Mesendoderm (in vitro differentiated cells): ENCODE measurements at regions not wholly inside any gene's neighbourhood (a gene's known extent, or its start where the extent isn't known, plus 50 kb on each side); places are given as distances from the start of the nearest gene placed in this dataset.

Experiments used
- DNase-seq: peaks from one replicate; pipeline ENCODE4 v3.0.0; 2013
- H2AK5ac ChIP-seq: 2 replicates; pipeline ENCODE4 v1.6.1; 2013; ENCODE audit warnings: low read length, inconsistent platforms
- H2BK120ac ChIP-seq: 2 replicates; pipeline ENCODE4 v1.6.1; 2013; ENCODE audit warnings: low read depth, mild to moderate bottlenecking, low read length, moderate library complexity, mixed read lengths
- H2BK15ac ChIP-seq: replicated peaks from 2 replicates; pipeline ENCODE4 v1.6.1; 2013; ENCODE audit warnings: low read depth, mild to moderate bottlenecking, moderate library complexity
- H2BK5ac ChIP-seq: 2 replicates; pipeline ENCODE4 v1.6.1; 2013; ENCODE audit warnings: low read length, inconsistent platforms
- H3K18ac ChIP-seq: 2 replicates; pipeline ENCODE4 v1.6.1; 2013; ENCODE audit warnings: mild to moderate bottlenecking, low read length, mixed read lengths
- H3K23ac ChIP-seq: one replicate; pipeline ENCODE4 v1.6.1; 2013; ENCODE audit warnings: low read length
- H3K27ac ChIP-seq: 2 replicates; pipeline ENCODE4 v1.5.1; 2013; ENCODE audit warnings: low read depth, mild to moderate bottlenecking, inconsistent platforms, low read length, moderate library complexity
- H3K27me3 ChIP-seq: 2 replicates; pipeline ENCODE4 v1.6.1; 2013; ENCODE audit warnings: low read length, control low read depth, mild to moderate bottlenecking, inconsistent platforms; ENCODE audit not compliant: insufficient read depth, poor library complexity
- H3K36me3 ChIP-seq: 2 replicates; pipeline ENCODE4 v1.6.1; 2013; ENCODE audit warnings: low read length, inconsistent platforms; ENCODE audit not compliant: control insufficient read depth, insufficient read depth
- H3K4ac ChIP-seq: one replicate; pipeline ENCODE4 v1.6.1; 2013; ENCODE audit warnings: low read depth, mild to moderate bottlenecking, low read length, moderate library complexity
- H3K4me1 ChIP-seq: 2 replicates; pipeline ENCODE4 v1.6.1; 2013; ENCODE audit warnings: low read depth, low read length, inconsistent platforms; ENCODE audit not compliant: control insufficient read depth
- H3K4me2 ChIP-seq: 2 replicates; pipeline ENCODE4 v1.6.1; 2013; ENCODE audit warnings: low read length
- H3K4me3 ChIP-seq: 2 replicates; pipeline ENCODE4 v1.5.1; 2013; ENCODE audit warnings: mild to moderate bottlenecking, low read length
- H3K56ac ChIP-seq: one replicate; pipeline ENCODE4 v1.6.1; 2013; ENCODE audit warnings: low read length
- H3K79me1 ChIP-seq: 2 replicates; pipeline ENCODE4 v1.6.1; 2013; ENCODE audit warnings: low read length, inconsistent platforms
- H3K79me2 ChIP-seq: 2 replicates; pipeline ENCODE4 v1.6.1; 2013; ENCODE audit warnings: mild to moderate bottlenecking, low read length; ENCODE audit not compliant: control insufficient read depth, insufficient read depth
- H3K9ac ChIP-seq: 2 replicates; pipeline ENCODE4 v1.6.1; 2013; ENCODE audit warnings: low read length, inconsistent platforms
- H4K5ac ChIP-seq: one replicate; pipeline ENCODE4 v1.6.1; 2013; ENCODE audit warnings: low read length
- H4K8ac ChIP-seq: one replicate; pipeline ENCODE4 v1.6.1; 2013; ENCODE audit warnings: low read depth, mild to moderate bottlenecking, control low read depth, low read length, moderate library complexity
- WGBS: extraction: QIAGEN DNeasy Blood & Tissue Kit; methylation state at CpG from one replicate; pipeline ENCODE4 v1.1.7; 2013; ENCODE audit warnings: low lambda C conversion rate, missing lambda C conversion rate; ENCODE audit not compliant: insufficient coverage; ENCODE audit errors: extremely low coverage; 5-methylcytosine and 5-hydroxymethylcytosine counted together

DNA sequence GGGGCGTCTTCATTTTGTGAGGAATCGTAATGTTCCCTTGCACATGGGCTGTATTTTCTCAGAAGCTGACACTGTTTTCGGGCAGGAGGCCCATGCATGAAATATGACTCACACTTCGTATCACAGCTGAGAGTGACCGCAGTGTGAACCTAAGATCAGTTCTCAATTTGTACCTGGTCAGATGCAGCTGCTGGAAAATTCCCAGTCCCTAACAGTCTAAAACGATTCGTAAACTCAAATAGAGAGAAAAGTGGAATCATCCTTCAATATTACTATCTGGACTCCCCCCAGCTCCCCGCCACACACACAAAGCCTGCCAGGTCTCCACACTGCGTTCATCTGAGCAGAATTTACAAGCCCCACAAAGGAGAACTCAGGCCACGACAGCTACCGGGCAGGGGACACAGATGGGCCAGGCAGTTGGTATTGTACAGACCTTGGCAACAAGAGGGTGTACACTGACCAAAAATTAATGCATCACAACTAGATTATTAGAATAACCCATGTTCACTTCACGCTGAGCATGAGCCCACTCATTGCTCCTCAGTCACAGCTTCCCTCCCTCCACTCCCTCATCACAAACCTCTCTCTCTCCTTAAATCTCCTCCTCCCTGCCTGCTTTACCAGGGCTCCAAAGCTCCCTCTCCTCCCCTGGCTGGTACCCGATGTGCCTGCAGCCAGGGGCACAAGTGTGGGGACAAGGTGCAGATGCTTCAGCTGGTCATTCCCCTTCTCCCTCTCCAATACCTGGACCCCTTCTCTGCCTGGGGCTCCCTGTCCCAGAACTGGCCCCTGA, 488.4 kb downstream of the PREX1 start:
- no peak overlapping the region for H2BK15ac ChIP-seq
- no peaks in the 10 kb centered on the region for H3K36me3 ChIP-seq
- DNase-seq, result no peak
- no peak overlapping the region for H3K4me2 ChIP-seq
- no peak overlapping the region for H2BK120ac ChIP-seq
- no peak overlapping the region for H3K27ac ChIP-seq
- H3K79me2 ChIP-seq, result no peaks in the 10 kb centered on the region
- H3K18ac ChIP-seq, result no peak overlapping the region
- no peak overlapping the region for H3K23ac ChIP-seq
- no peaks in the 10 kb centered on the region for H3K27me3 ChIP-seq
- H3K79me1 ChIP-seq, result no peaks in the 10 kb centered on the region
- no CpG with 5 or more reads among the region's 13 CpGs for WGBS
- no peak overlapping the region for H2AK5ac ChIP-seq
- no peak overlapping the region for H3K4me3 ChIP-seq
- no peak overlapping the region for H3K4ac ChIP-seq
- no peak overlapping the region for H2BK5ac ChIP-seq
- H4K5ac ChIP-seq, result no peak overlapping the region
- no peak overlapping the region for H3K56ac ChIP-seq
- no peak overlapping the region for H4K8ac ChIP-seq
- no peaks in the 10 kb centered on the region for H3K4me1 ChIP-seq
- no peak overlapping the region for H3K9ac ChIP-seq

- no peaks in the 10 kb centered on the region for H3K27me3 ChIP-seq
Observed at GRCh38 chr20:48338717-48339116, 489.1 kb downstream of the PREX1 start.

GRCh38 chr20:48336597-48336996, 491.2 kb downstream of the PREX1 start:
- Histone ChIP-seq H3K56ac (no peak overlapping the region), H4K5ac (no peak overlapping the region), H3K79me2 (no peaks in the 10 kb centered on the region), H2BK5ac (no peak overlapping the region), H4K8ac (no peak overlapping the region), H3K4ac (no peak overlapping the region), H3K23ac (no peak overlapping the region), H3K9ac (no peak overlapping the region), H2BK120ac (no peak overlapping the region), H3K27me3 (no peaks in the 10 kb centered on the region), H3K79me1 (no peaks in the 10 kb centered on the region), H3K4me2 (no peak overlapping the region), H2AK5ac (no peak overlapping the region), H3K4me1 (no peaks in the 10 kb centered on the region), H3K36me3 (no peaks in the 10 kb centered on the region), H2BK15ac (no peak overlapping the region), H3K27ac (no peak overlapping the region), H3K4me3 (no peak overlapping the region), H3K18ac (no peak overlapping the region)
- no CpG with 5 or more reads among the region's 6 CpGs for WGBS
- DNase-seq, result no peak

More at GRCh38 chr20:48338717-48339116, 489.1 kb downstream of the PREX1 start:
- Histone ChIP-seq H4K5ac (no peak overlapping the region), H2BK15ac (no peak overlapping the region), H3K4me1 (no peaks in the 10 kb centered on the region), H3K9ac (no peak overlapping the region), H3K4ac (no peak overlapping the region), H3K79me2 (no peaks in the 10 kb centered on the region), H4K8ac (no peak overlapping the region), H3K36me3 (no peaks in the 10 kb centered on the region), H3K23ac (no peak overlapping the region), H3K4me3 (no peak overlapping the region), H2BK120ac (no peak overlapping the region), H2BK5ac (no peak overlapping the region), H3K56ac (no peak overlapping the region), H2AK5ac (no peak overlapping the region), H3K27ac (no peak overlapping the region), H3K18ac (no peak overlapping the region), H3K4me2 (no peak overlapping the region), H3K79me1 (no peaks in the 10 kb centered on the region)
- WGBS, result no CpG with 5 or more reads among the region's 7 CpGs
- DNase-seq, result no peak

DNA sequence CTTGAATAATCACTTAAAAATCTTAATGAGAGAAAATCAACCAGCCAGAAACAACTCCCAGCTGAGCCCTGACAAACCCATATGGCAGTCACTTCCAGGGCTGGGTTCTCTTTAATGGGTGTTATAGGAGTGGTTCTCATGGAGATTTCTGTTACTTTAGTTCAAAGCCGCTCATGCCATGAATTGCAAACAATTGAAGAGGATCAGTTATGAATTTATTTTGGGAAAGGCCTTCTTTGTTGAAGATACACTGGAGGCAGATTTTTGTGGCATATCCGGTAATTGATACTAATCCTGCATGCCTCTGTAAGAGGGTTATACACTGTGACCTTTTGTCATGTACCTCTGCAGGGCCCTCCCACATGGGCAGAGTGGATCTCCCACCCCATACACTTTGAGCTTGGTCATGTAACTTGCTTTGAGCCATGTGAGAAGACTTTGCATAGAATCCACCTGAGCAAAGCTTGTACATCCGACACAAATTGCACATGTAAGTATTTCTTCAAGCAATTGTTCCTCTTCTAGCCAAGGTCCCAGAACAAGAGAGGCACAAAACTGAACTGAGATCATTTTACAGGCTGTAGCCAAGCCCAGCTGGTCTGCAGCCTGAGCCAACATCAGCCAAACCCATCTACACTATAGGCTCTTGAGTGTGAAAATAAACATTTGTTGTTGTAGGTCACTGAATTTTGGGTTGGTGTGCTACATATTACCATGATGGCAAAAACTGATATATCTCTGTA, 492.3 kb downstream of the PREX1 start:
- H3K4me3 ChIP-seq, result no peak overlapping the region
- H2BK5ac ChIP-seq, result no peak overlapping the region
- no peaks in the 10 kb centered on the region for H3K36me3 ChIP-seq
- H3K18ac ChIP-seq, result no peak overlapping the region
- H2BK120ac ChIP-seq, result no peak overlapping the region
- H3K23ac ChIP-seq, result no peak overlapping the region
- H4K5ac ChIP-seq, result no peak overlapping the region
- DNase-seq, result no peak
- H3K27me3 ChIP-seq, result no peaks in the 10 kb centered on the region
- no peak overlapping the region for H2BK15ac ChIP-seq
- H3K56ac ChIP-seq, result no peak overlapping the region
- H3K4ac ChIP-seq, result no peak overlapping the region
- no peak overlapping the region for H2AK5ac ChIP-seq
- no peaks in the 10 kb centered on the region for H3K79me2 ChIP-seq
- H3K27ac ChIP-seq, result no peak overlapping the region
- H3K79me1 ChIP-seq, result no peaks in the 10 kb centered on the region
- no peak overlapping the region for H4K8ac ChIP-seq
- WGBS, result no CpG with 5 or more reads among the region's 3 CpGs
- no peak overlapping the region for H3K9ac ChIP-seq
- no peaks in the 10 kb centered on the region for H3K4me1 ChIP-seq
- H3K4me2 ChIP-seq, result no peak overlapping the region

GRCh38 chr20:48333707-48334106, 494.1 kb downstream of the PREX1 start:
- H3K56ac ChIP-seq, result no peak overlapping the region
- H2AK5ac ChIP-seq, result no peak overlapping the region
- H3K27ac ChIP-seq, result no peak overlapping the region
- H2BK120ac ChIP-seq, result no peak overlapping the region
- H2BK15ac ChIP-seq, result no peak overlapping the region
- no peak overlapping the region for H3K4me3 ChIP-seq
- H3K23ac ChIP-seq, result no peak overlapping the region
- H3K18ac ChIP-seq, result no peak overlapping the region
- no CpG with 5 or more reads among the region's 4 CpGs for WGBS
- no peak for DNase-seq
- H2BK5ac ChIP-seq, result no peak overlapping the region
- no peaks in the 10 kb centered on the region for H3K79me1 ChIP-seq
- no peak overlapping the region for H3K4me2 ChIP-seq
- H3K27me3 ChIP-seq, result no peaks in the 10 kb centered on the region
- no peaks in the 10 kb centered on the region for H3K36me3 ChIP-seq
- no peaks in the 10 kb centered on the region for H3K4me1 ChIP-seq
- no peaks in the 10 kb centered on the region for H3K79me2 ChIP-seq
- H4K5ac ChIP-seq, result no peak overlapping the region
- H3K4ac ChIP-seq, result no peak overlapping the region
- H4K8ac ChIP-seq, result no peak overlapping the region
- no peak overlapping the region for H3K9ac ChIP-seq
